Activated T-helper 17 cell treated with anti-CD3 and anti-CD28 coated beads, Interleukin-2, amount 50 U/mL, for 72 hours (primary cell): ENCODE measurements at regions not wholly inside any gene's neighbourhood (a gene's known extent, or its start where the extent isn't known, plus 50 kb on each side); places are given as distances from the start of the nearest gene placed in this dataset.

ENCODE experiments used
- ATAC-seq: fragments of 150-1000 bp; cut with Tn5 transposase; replicated peaks from 2 replicates; pipeline ENCODE4 v1.10.0; 2021; ENCODE audit warnings: mild to moderate bottlenecking, moderate library complexity
- H3K27ac Mint-ChIP-seq: one replicate; pipeline ENCODE4 v1.8.0; 2022; ENCODE audit warnings: mixed read lengths
- H3K27me3 Mint-ChIP-seq: one replicate; pipeline ENCODE4 v1.8.0; 2022; ENCODE audit warnings: mixed read lengths
- H3K36me3 Mint-ChIP-seq: one replicate; pipeline ENCODE4 v1.8.0; 2022; ENCODE audit warnings: low read depth, mild to moderate bottlenecking, mixed read lengths
- H3K4me1 Mint-ChIP-seq: one replicate; pipeline ENCODE4 v1.8.0; 2022; ENCODE audit warnings: mixed read lengths
- H3K4me3 Mint-ChIP-seq: one replicate; pipeline ENCODE4 v1.8.0; 2022; ENCODE audit warnings: mild to moderate bottlenecking, mixed read lengths
- H3K9me3 Mint-ChIP-seq: one replicate; pipeline ENCODE4 v1.8.0; 2022; ENCODE audit warnings: mixed read lengths

GRCh38 chr5:13316176-13316575, 628.3 kb downstream of the DNAH5 start:
- Mint-ChIP-seq H3K27ac (no peak overlapping the region), H3K27me3 (no peaks in the 10 kb centered on the region), H3K4me1 (no peaks in the 10 kb centered on the region), H3K9me3 (peaks cover 20% of the 10 kb centered on the region), H3K36me3 (no peaks in the 10 kb centered on the region), H3K4me3 (no peak overlapping the region)
- no peak for ATAC-seq

GRCh38 chr5:13307480-13307879, 637.0 kb downstream of the DNAH5 start:
- ATAC-seq: no peak
- H3K4me3 Mint-ChIP-seq: no peak overlapping the region
- no peaks in the 10 kb centered on the region for H3K36me3 Mint-ChIP-seq
- no peak overlapping the region for H3K27ac Mint-ChIP-seq
- H3K9me3 Mint-ChIP-seq: peaks cover 15% of the 10 kb centered on the region
- no peaks in the 10 kb centered on the region for H3K4me1 Mint-ChIP-seq
- H3K27me3 Mint-ChIP-seq: no peaks in the 10 kb centered on the region

GRCh38 chr5:13303445-13303844, 641.0 kb downstream of the DNAH5 start:
- H3K36me3 Mint-ChIP-seq: no peaks in the 10 kb centered on the region
- H3K27me3 Mint-ChIP-seq: no peaks in the 10 kb centered on the region
- H3K4me1 Mint-ChIP-seq: no peaks in the 10 kb centered on the region
- ATAC-seq: no peak
- H3K9me3 Mint-ChIP-seq: peaks cover 26% of the 10 kb centered on the region
- H3K27ac Mint-ChIP-seq: no peak overlapping the region
- H3K4me3 Mint-ChIP-seq: no peak overlapping the region

- H3K9me3 Mint-ChIP-seq: peaks cover 12% of the 10 kb centered on the region
- H3K4me3 Mint-ChIP-seq: no peak overlapping the region
- no peaks in the 10 kb centered on the region for H3K27me3 Mint-ChIP-seq
- H3K27ac Mint-ChIP-seq: no peak overlapping the region
- no peaks in the 10 kb centered on the region for H3K4me1 Mint-ChIP-seq
- no peaks in the 10 kb centered on the region for H3K36me3 Mint-ChIP-seq
- ATAC-seq: no peak
These were observed 665.7 kb downstream of the DNAH5 start for GRCh38 chr5:13278811-13279210.

GRCh38 chr5:13278148-13278547, 666.3 kb downstream of the DNAH5 start:
- ATAC-seq: no peak

GRCh38 chr5:13276156-13276555, 668.3 kb downstream of the DNAH5 start:
- H3K36me3 Mint-ChIP-seq: no peaks in the 10 kb centered on the region
- no peak for ATAC-seq
- H3K4me3 Mint-ChIP-seq: no peak overlapping the region
- no peaks in the 10 kb centered on the region for H3K4me1 Mint-ChIP-seq
- H3K27ac Mint-ChIP-seq: no peak overlapping the region
- peaks cover 17% of the 10 kb centered on the region for H3K9me3 Mint-ChIP-seq
- no peaks in the 10 kb centered on the region for H3K27me3 Mint-ChIP-seq

More at GRCh38 chr5:13278148-13278547, 666.3 kb downstream of the DNAH5 start:
- no peak overlapping the region for H3K27ac Mint-ChIP-seq
- peaks cover 12% of the 10 kb centered on the region for H3K9me3 Mint-ChIP-seq
- H3K4me3 Mint-ChIP-seq: no peak overlapping the region
- no peaks in the 10 kb centered on the region for H3K36me3 Mint-ChIP-seq
- no peaks in the 10 kb centered on the region for H3K4me1 Mint-ChIP-seq
- no peaks in the 10 kb centered on the region for H3K27me3 Mint-ChIP-seq

GRCh38 chr5:13263701-13264100, 680.8 kb downstream of the DNAH5 start:
- H3K36me3 Mint-ChIP-seq: no peaks in the 10 kb centered on the region
- ATAC-seq: no peak
- no peak overlapping the region for H3K4me3 Mint-ChIP-seq
- H3K4me1 Mint-ChIP-seq: no peaks in the 10 kb centered on the region
- H3K9me3 Mint-ChIP-seq: peaks cover 19% of the 10 kb centered on the region
- H3K27ac Mint-ChIP-seq: no peak overlapping the region
- H3K27me3 Mint-ChIP-seq: no peaks in the 10 kb centered on the region

- ATAC-seq: no peak
- no peaks in the 10 kb centered on the region for H3K4me1 Mint-ChIP-seq
- H3K27me3 Mint-ChIP-seq: no peaks in the 10 kb centered on the region
- no peak overlapping the region for H3K4me3 Mint-ChIP-seq
- H3K9me3 Mint-ChIP-seq: peaks cover 6% of the 10 kb centered on the region
- no peak overlapping the region for H3K27ac Mint-ChIP-seq
- no peaks in the 10 kb centered on the region for H3K36me3 Mint-ChIP-seq
These were observed 691.4 kb downstream of the DNAH5 start for GRCh38 chr5:13253111-13253510.

- Mint-ChIP-seq H3K9me3 (peaks cover 4% of the 10 kb centered on the region), H3K36me3 (no peaks in the 10 kb centered on the region), H3K27ac (no peak overlapping the region), H3K27me3 (no peaks in the 10 kb centered on the region), H3K4me1 (no peaks in the 10 kb centered on the region), H3K4me3 (no peak overlapping the region)
- no peak for ATAC-seq
These were observed 691.8 kb downstream of the DNAH5 start for GRCh38 chr5:13252699-13253098.

- Mint-ChIP-seq H3K9me3 (peaks cover 4% of the 10 kb centered on the region), H3K27ac (no peak overlapping the region), H3K36me3 (no peaks in the 10 kb centered on the region), H3K27me3 (no peaks in the 10 kb centered on the region), H3K4me3 (no peak overlapping the region), H3K4me1 (no peaks in the 10 kb centered on the region)
- no peak for ATAC-seq
These were observed 692.7 kb downstream of the DNAH5 start for GRCh38 chr5:13251623-13252376.

- Mint-ChIP-seq H3K27ac (no peak overlapping the region), H3K36me3 (no peaks in the 10 kb centered on the region), H3K4me3 (no peak overlapping the region), H3K27me3 (no peaks in the 10 kb centered on the region), H3K9me3 (peaks cover 8% of the 10 kb centered on the region), H3K4me1 (no peaks in the 10 kb centered on the region)
- no peak for ATAC-seq
These were observed 693.8 kb downstream of the DNAH5 start for GRCh38 chr5:13250464-13251291.

GRCh38 chr5:13249854-13250253, 694.6 kb downstream of the DNAH5 start:
- no peak overlapping the region for H3K4me3 Mint-ChIP-seq
- peaks cover 10% of the 10 kb centered on the region for H3K9me3 Mint-ChIP-seq
- H3K4me1 Mint-ChIP-seq: no peaks in the 10 kb centered on the region
- no peaks in the 10 kb centered on the region for H3K27me3 Mint-ChIP-seq
- no peak overlapping the region for H3K27ac Mint-ChIP-seq
- no peak for ATAC-seq
- no peaks in the 10 kb centered on the region for H3K36me3 Mint-ChIP-seq

GRCh38 chr5:13248253-13248652, 696.2 kb downstream of the DNAH5 start:
- no peak overlapping the region for H3K27ac Mint-ChIP-seq
- no peaks in the 10 kb centered on the region for H3K36me3 Mint-ChIP-seq
- no peak for ATAC-seq
- no peaks in the 10 kb centered on the region for H3K27me3 Mint-ChIP-seq
- peaks cover 10% of the 10 kb centered on the region for H3K9me3 Mint-ChIP-seq
- no peak overlapping the region for H3K4me3 Mint-ChIP-seq
- H3K4me1 Mint-ChIP-seq: no peaks in the 10 kb centered on the region

GRCh38 chr5:13246053-13246452, 698.4 kb downstream of the DNAH5 start:
- Mint-ChIP-seq H3K36me3 (no peaks in the 10 kb centered on the region), H3K4me3 (no peak overlapping the region), H3K27me3 (no peaks in the 10 kb centered on the region), H3K27ac (no peak overlapping the region), H3K4me1 (no peaks in the 10 kb centered on the region), H3K9me3 (peaks cover 13% of the 10 kb centered on the region)
- ATAC-seq: no peak

GRCh38 chr5:13244151-13244550, 700.3 kb downstream of the DNAH5 start:
- H3K9me3 Mint-ChIP-seq: peaks cover 19% of the 10 kb centered on the region
- no peak overlapping the region for H3K27ac Mint-ChIP-seq
- no peaks in the 10 kb centered on the region for H3K36me3 Mint-ChIP-seq
- H3K4me3 Mint-ChIP-seq: no peak overlapping the region
- ATAC-seq: no peak
- H3K27me3 Mint-ChIP-seq: no peaks in the 10 kb centered on the region
- no peaks in the 10 kb centered on the region for H3K4me1 Mint-ChIP-seq
